ENCODE measurements at regions not wholly inside any gene's neighbourhood (a gene's known extent, or its start where the extent isn't known, plus 50 kb on each side); places are given as distances from the start of the nearest gene placed in this dataset.

DNA sequence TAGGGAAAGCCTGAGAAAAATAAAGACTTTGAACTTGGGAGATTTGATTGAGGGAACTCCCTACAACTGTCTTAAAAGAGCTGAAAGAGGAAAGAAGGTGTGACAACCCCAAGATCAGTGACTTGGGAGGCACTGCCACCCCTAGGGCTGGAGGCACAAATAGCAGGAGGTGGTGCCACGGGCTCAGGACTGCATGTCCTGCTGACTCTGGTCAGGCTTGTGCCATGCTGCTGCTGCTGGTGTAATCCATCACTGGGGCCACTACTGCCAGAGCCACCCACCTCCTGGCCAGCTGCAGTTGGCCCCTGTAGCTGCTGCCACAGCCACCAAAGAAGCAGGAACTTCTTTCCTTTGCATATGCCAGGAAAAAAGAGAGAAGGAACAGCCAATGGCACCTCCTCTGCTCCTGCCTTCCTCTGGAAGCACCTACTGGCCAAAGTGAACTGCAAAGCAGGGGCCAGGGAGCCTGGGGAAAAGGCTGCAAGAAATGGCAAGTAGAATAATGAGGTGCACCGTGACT, 730.3 kb downstream of the PTPRU start:
- Histone ChIP-seq H3K4me3 (ENCODE audit: low read length) (no peak overlapping the region), H3K9me3 (replicated peaks; ENCODE audit: control insufficient read depth, low read depth, low read length) (no peaks in the 10 kb centered on the region), H3K4me1 (ENCODE audit: control insufficient read depth, insufficient read depth, low read length) (no peaks in the 10 kb centered on the region), H3K27me3 (ENCODE audit: control insufficient read depth, insufficient read depth, low read length) (peaks cover 9% of the 10 kb centered on the region), H3K36me3 (ENCODE audit: control insufficient read depth, insufficient read depth, low read length) (no peaks in the 10 kb centered on the region), H3K27ac (ENCODE audit: low read length) (no peak overlapping the region)
- WGBS (ENCODE audit: insufficient coverage): 59% methylated on average over 2 of the region's 2 CpGs
- DNase-seq: no peak

DNA sequence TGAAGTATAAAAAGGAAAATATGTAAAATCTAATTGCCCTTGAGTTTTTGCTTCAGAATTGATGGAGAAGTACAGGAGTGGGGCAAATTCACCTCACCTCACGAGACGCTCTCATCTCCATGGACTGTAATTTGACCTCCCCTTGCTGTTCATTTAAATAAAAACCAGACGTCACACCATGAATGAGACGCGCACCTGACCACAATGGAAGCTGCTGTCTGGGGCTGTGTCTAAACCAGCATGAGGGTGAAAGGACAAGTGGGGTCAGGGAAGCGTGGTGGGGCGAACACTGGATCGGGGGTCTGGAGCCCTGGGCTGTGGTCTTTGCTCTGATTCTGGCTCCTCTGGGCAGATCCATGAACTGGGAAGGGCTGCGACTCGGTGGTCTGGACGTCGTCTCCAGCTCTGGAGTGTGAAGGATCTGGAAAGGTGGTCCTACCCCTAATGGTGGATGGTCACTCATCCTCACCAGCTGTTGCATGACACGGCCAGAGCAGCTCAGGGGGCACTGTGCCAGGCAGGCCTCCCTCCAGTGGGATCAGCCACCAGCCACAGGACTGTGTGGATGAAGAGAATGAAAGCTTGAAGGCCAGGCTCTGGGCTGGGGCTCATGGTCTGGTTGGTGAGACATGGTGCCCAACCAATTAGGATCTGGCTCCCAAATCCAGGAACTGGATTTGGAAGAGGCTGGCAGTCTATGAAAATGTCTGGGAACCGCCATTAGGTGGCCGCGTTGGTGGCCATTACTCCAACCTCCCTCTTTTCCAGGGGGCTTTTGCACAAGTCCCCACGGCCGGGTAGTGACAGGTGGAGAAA, 728.6 kb downstream of the PTPRU start:
- Histone ChIP-seq H3K4me1 (ENCODE audit: control insufficient read depth, insufficient read depth, low read length) (no peaks in the 10 kb centered on the region), H3K27me3 (ENCODE audit: control insufficient read depth, insufficient read depth, low read length) (peaks cover 8% of the 10 kb centered on the region), H3K36me3 (ENCODE audit: control insufficient read depth, insufficient read depth, low read length) (no peaks in the 10 kb centered on the region), H3K27ac (ENCODE audit: low read length) (no peak overlapping the region), H3K4me3 (ENCODE audit: low read length) (no peak overlapping the region), H3K9me3 (replicated peaks; ENCODE audit: control insufficient read depth, low read depth, low read length) (no peaks in the 10 kb centered on the region)
- no peak for DNase-seq
- 63% methylated on average over 11 of the region's 18 CpGs for WGBS (ENCODE audit: insufficient coverage)

DNA sequence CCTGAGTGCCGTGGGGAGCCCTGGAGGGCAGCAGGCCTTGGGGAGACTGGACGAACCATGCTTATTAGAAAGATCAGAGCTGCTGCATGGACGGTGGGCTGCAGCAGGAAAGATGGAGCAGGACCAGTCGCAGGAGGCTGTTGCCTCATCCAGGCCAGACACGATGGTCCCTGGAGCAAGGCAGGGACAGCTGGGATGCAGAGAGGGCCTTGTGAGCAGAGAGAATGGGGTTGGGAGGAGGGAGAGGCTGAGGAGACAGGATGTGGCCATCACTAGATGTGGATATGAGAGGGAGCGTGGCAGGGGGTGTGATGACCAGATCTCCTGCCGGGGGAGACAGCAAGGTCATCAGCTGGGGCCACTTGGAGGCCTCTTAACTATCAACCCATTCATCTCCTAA, 727.6 kb downstream of the PTPRU start:
- no peaks in the 10 kb centered on the region for H3K9me3 ChIP-seq (replicated peaks; ENCODE audit: control insufficient read depth, low read depth, low read length)
- H3K4me3 ChIP-seq (ENCODE audit: low read length): no peak overlapping the region
- H3K4me1 ChIP-seq (ENCODE audit: control insufficient read depth, insufficient read depth, low read length): no peaks in the 10 kb centered on the region
- no peak overlapping the region for H3K27ac ChIP-seq (ENCODE audit: low read length)
- no peak for DNase-seq
- H3K36me3 ChIP-seq (ENCODE audit: control insufficient read depth, insufficient read depth, low read length): no peaks in the 10 kb centered on the region
- WGBS (ENCODE audit: insufficient coverage): 67% methylated on average over 5 of the region's 7 CpGs
- H3K27me3 ChIP-seq (ENCODE audit: control insufficient read depth, insufficient read depth, low read length): peaks cover 8% of the 10 kb centered on the region

DNA sequence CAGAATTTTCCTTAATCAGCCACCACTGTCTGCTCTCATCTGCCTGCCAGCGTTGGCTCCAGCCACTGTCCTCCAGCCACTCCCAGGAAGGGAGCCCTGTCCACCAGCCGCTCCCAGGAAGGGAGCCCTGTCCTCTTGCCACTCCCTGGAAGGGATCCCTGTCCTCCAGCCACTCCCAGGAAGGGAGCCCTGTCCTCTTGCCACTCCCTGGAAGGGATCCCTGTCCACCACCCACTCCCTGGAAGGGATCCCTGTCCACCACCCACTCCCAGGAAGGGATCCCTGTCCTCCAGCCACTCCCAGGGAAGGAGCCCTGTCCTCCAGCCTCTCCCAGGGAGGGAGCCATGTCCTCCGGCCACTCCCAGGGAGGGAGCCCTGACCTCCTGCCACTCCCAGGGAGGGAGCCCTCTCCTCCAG, 726.5 kb downstream of the PTPRU start:
- H3K27ac ChIP-seq (ENCODE audit: low read length): no peak overlapping the region
- no peak overlapping the region for H3K4me3 ChIP-seq (ENCODE audit: low read length)
- H3K27me3 ChIP-seq (ENCODE audit: control insufficient read depth, insufficient read depth, low read length): peaks cover 8% of the 10 kb centered on the region
- no peaks in the 10 kb centered on the region for H3K9me3 ChIP-seq (replicated peaks; ENCODE audit: control insufficient read depth, low read depth, low read length)
- no peak for DNase-seq
- H3K36me3 ChIP-seq (ENCODE audit: control insufficient read depth, insufficient read depth, low read length): no peaks in the 10 kb centered on the region
- WGBS (ENCODE audit: insufficient coverage): 56% methylated on average over 2 of the region's 3 CpGs
- H3K4me1 ChIP-seq (ENCODE audit: control insufficient read depth, insufficient read depth, low read length): no peaks in the 10 kb centered on the region

DNA sequence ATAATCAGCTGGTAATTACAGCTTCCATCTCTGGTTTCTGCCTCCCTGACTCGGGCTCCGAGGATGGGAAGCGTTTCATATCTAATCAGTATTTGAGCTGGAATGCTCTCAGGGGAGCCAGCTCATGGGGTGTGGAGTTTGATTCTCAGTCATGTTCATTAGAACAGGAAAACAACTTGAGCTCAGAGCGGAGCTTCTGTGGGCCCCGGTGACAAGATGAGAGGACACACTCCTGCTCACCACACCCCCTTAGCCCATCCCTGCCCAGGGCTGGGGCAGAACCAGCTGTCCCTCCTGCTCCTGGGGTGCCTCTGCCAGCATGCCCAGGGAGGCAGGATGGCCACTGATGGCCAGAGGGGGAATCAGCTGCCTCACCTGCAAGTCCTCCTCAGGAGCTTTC, 726.0 kb downstream of the PTPRU start:
- no peaks in the 10 kb centered on the region for H3K4me1 ChIP-seq (ENCODE audit: control insufficient read depth, insufficient read depth, low read length)
- no peak overlapping the region for H3K27ac ChIP-seq (ENCODE audit: low read length)
- H3K9me3 ChIP-seq (replicated peaks; ENCODE audit: control insufficient read depth, low read depth, low read length): no peaks in the 10 kb centered on the region
- 94% methylated on average over 2 of the region's 5 CpGs for WGBS (ENCODE audit: insufficient coverage)
- H3K36me3 ChIP-seq (ENCODE audit: control insufficient read depth, insufficient read depth, low read length): no peaks in the 10 kb centered on the region
- DNase-seq: no peak
- no peak overlapping the region for H3K4me3 ChIP-seq (ENCODE audit: low read length)
- H3K27me3 ChIP-seq (ENCODE audit: control insufficient read depth, insufficient read depth, low read length): peaks cover 6% of the 10 kb centered on the region

- DNase-seq: no peak
- 51% methylated on average over 5 of the region's 8 CpGs for WGBS (ENCODE audit: insufficient coverage)
- Histone ChIP-seq H3K27ac (ENCODE audit: low read length) (no peak overlapping the region), H3K4me1 (ENCODE audit: control insufficient read depth, insufficient read depth, low read length) (no peaks in the 10 kb centered on the region), H3K27me3 (ENCODE audit: control insufficient read depth, insufficient read depth, low read length) (peaks cover 4% of the 10 kb centered on the region), H3K36me3 (ENCODE audit: control insufficient read depth, insufficient read depth, low read length) (no peaks in the 10 kb centered on the region), H3K9me3 (replicated peaks; ENCODE audit: control insufficient read depth, low read depth, low read length) (no peaks in the 10 kb centered on the region), H3K4me3 (ENCODE audit: low read length) (no peak overlapping the region)
Measured at GRCh38 chr1:29961293-29962059, 725.2 kb downstream of the PTPRU start.

GRCh38 chr1:29960876-29961275, 724.6 kb downstream of the PTPRU start:
- 31% methylated on average over 5 of the region's 10 CpGs for WGBS (ENCODE audit: insufficient coverage)
- Histone ChIP-seq H3K27me3 (ENCODE audit: control insufficient read depth, insufficient read depth, low read length) (peaks cover 4% of the 10 kb centered on the region), H3K27ac (ENCODE audit: low read length) (no peak overlapping the region), H3K9me3 (replicated peaks; ENCODE audit: control insufficient read depth, low read depth, low read length) (no peaks in the 10 kb centered on the region), H3K4me3 (ENCODE audit: low read length) (no peak overlapping the region), H3K36me3 (ENCODE audit: control insufficient read depth, insufficient read depth, low read length) (no peaks in the 10 kb centered on the region), H3K4me1 (ENCODE audit: control insufficient read depth, insufficient read depth, low read length) (no peaks in the 10 kb centered on the region)
- no peak for DNase-seq

DNA sequence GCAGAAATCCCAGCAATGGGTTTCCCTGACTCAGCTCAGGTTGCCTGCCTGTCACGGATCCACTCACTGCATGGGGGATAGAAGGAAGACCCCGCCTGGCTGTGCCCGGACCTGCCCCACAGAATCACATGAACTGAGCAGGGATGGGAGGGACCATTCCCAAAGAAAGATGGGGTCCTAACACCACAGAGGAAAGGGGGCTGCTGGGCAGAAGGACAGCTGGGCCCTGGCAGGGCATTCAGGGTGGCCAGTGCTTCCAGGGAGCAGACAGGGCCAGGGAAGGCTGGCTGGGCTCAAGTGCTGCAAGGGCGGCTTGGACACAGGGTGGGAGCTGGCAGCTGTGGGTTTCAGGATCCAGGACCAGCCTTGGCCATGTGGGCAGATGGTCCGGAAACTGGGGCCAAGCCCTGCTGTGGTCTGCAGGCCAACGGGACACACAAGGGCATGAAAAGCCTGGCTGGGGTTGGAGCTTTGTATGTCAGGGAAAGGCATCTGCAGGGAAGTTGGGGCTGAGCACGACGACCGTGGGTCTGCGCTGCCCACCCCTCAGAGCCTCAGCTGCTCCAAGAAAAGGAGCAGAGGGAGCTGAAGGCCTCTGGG, 723.9 kb downstream of the PTPRU start:
- H3K27ac ChIP-seq (ENCODE audit: low read length): no peak overlapping the region
- H3K36me3 ChIP-seq (ENCODE audit: control insufficient read depth, insufficient read depth, low read length): no peaks in the 10 kb centered on the region
- H3K9me3 ChIP-seq (replicated peaks; ENCODE audit: control insufficient read depth, low read depth, low read length): no peaks in the 10 kb centered on the region
- peaks cover 2% of the 10 kb centered on the region for H3K27me3 ChIP-seq (ENCODE audit: control insufficient read depth, insufficient read depth, low read length)
- H3K4me3 ChIP-seq (ENCODE audit: low read length): no peak overlapping the region
- H3K4me1 ChIP-seq (ENCODE audit: control insufficient read depth, insufficient read depth, low read length): no peaks in the 10 kb centered on the region
- 66% methylated on average over 10 of the region's 10 CpGs for WGBS (ENCODE audit: insufficient coverage)
- DNase-seq: no peak

DNA sequence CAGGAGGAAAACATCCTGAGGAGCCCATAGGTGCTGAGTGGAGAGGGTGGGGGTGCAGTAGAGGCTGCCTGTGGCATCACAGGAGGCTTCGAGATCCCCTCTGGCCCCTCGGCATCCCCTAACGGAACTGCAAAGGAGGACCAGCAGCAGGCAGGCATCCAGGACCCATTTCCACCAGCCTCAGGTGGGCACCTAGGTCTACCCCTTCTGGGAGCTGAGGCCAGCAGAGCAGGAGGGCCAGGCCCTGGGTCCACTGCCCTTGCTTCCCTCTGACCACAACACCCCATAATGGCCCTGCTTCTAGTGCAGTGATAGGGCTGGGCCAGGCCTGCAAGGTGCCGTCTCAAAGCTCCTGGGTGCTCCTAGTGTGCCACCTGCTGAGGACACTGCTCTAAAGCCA, 723.0 kb downstream of the PTPRU start:
- no peak overlapping the region for H3K27ac ChIP-seq (ENCODE audit: low read length)
- H3K27me3 ChIP-seq (ENCODE audit: control insufficient read depth, insufficient read depth, low read length): peaks cover 2% of the 10 kb centered on the region
- H3K4me1 ChIP-seq (ENCODE audit: control insufficient read depth, insufficient read depth, low read length): no peaks in the 10 kb centered on the region
- DNase-seq: no peak
- H3K36me3 ChIP-seq (ENCODE audit: control insufficient read depth, insufficient read depth, low read length): no peaks in the 10 kb centered on the region
- WGBS (ENCODE audit: insufficient coverage): no CpG with 5 or more reads among the region's 4 CpGs
- H3K4me3 ChIP-seq (ENCODE audit: low read length): no peak overlapping the region
- no peaks in the 10 kb centered on the region for H3K9me3 ChIP-seq (replicated peaks; ENCODE audit: control insufficient read depth, low read depth, low read length)

GRCh38 chr1:29958271-29958670, 721.9 kb downstream of the PTPRU start:
- Histone ChIP-seq H3K27me3 (ENCODE audit: control insufficient read depth, insufficient read depth, low read length) (peaks cover 2% of the 10 kb centered on the region), H3K27ac (ENCODE audit: low read length) (no peak overlapping the region), H3K9me3 (replicated peaks; ENCODE audit: control insufficient read depth, low read depth, low read length) (no peaks in the 10 kb centered on the region), H3K4me3 (ENCODE audit: low read length) (no peak overlapping the region), H3K36me3 (ENCODE audit: control insufficient read depth, insufficient read depth, low read length) (no peaks in the 10 kb centered on the region), H3K4me1 (ENCODE audit: control insufficient read depth, insufficient read depth, low read length) (no peaks in the 10 kb centered on the region)
- DNase-seq: no peak
- WGBS (ENCODE audit: insufficient coverage): 87% methylated on average over 5 of the region's 5 CpGs
